ENCODE measurements at regions not wholly inside any gene's neighbourhood (a gene's known extent, or its start where the extent isn't known, plus 50 kb on each side); places are given as distances from the start of the nearest gene placed in this dataset.

- DNase-seq: no peak
These were observed 706.2 kb upstream of the CBLB start for GRCh38 chr3:106575029-106575428.

- no peak for DNase-seq
These were observed 708.4 kb upstream of the CBLB start for GRCh38 chr3:106577241-106577640.

DNA sequence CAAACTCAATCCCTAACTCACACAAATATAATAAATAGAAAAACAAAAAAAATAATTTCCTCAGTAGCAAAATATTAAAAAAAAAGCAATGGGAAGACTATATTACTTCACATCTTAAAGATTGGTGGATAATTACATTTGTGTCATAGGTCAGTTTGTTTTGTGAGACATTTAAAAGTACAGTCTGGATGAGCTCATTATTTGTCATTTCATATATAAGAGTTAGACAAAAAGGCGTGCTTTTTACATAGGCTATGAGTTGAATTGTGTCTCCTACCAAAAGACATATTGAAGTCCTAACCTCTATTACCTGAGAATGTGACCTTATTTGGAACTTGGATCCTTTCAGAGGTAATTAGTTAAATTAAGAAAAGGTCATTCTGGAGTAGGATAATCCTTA, 710.1 kb upstream of the CBLB start:
- DNase-seq: no peak

DNA sequence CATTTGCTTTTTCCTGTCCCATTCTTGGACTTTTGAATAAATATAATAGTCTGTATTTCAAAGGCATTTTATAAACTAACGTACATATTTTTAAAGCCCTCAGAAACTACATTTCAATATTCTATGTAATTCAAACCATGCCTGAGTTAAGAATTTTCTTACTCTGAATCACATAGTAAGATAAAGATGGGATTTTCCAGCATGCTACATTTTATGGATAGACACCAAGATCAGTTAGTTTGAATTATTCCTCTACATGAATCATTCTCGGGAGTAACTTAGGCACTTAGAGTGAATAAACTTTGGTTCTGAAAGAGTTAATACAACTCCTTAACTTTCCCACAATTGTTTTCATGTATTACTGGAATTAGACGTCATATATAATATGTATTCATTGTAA, 713.3 kb upstream of the CBLB start:
- no peak for DNase-seq

DNA sequence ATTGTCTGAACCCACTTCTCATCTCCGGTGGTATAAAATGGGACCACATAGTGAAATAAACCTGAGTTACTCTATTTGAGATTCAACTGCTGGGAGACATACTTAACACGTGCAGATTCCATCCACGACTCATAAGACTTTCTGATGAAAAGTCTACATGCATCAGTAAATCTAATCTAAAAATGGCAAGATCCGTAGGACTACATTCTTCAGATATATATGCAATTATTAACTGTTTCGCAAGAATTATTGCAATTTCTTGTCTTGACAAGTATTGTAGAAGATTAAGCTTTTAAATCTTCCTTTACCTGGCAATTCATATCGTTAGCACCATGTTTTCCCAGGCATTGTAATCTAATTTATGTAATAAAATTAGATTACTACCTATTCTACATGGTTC, 718.7 kb upstream of the CBLB start:
- DNase-seq: no peak

DNA sequence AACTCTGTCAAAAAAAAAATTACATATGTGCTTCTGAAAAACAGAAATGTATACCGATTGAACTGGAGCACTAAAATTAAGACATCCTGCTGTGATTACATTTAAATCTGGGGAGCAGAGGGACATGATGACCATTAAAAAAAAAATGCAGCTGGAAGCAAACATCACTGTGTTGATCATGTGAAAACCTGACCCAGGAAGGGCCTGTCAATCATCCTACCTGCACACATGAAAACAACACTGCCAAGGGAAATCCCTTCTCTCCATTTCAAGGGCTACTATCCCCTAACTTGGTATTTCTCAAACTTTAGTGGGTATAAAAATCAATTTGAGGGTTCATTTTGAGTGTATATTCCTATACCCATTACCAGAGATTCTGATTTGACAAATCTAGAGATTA, 719.9 kb upstream of the CBLB start:
- DNase-seq: no peak

DNA sequence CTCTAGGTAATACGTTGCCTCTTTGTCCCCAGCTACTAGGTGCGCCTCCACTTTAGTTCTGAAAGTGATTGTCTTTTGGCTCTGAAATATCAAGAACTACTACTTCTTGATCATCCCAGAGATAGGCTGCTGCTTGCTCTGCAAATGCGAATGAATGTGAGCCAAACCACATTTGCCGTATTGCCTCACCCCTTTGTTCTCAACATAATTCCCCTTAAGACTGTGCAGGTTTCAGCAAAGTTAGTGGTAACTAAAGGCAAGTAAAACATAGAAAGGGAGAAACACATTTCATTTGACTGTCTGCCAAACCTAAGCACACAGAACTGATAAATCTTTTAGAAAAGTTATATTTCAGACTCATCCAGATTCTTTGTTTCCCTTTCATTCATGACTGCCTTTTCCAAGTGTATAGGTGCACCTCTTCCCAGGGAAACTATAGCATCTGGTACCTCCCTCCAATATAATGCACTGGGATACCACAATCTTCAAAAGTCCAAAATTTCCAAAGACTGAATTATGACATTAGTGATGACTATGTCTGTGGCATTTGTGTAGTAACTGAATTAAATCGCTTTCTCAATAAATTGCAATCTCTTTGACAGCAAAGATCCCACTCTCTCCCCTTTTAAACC, 720.6 kb upstream of the CBLB start:
- DNase-seq: no peak

DNA sequence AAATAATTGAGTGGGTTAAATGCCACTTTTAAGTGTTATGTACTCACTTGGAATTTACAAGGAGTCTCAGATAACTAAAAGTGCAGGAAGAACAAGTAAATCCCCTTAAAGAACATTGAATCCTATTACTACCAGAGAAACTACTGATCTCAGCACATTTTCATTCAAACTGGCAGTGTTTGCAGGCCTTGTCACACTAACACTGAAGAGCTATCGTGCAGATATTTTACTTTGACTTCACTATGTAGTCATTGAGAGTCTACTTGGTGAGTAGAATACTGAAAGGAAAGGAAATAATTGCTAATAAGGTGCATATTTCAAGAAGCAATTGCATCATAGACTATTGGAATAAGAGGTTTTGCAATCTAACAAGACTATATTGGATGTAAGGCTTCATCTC, 721.4 kb upstream of the CBLB start:
- DNase-seq: no peak

GRCh38 chr3:106593381-106593780, 724.6 kb upstream of the CBLB start:
- no peak for DNase-seq

DNA sequence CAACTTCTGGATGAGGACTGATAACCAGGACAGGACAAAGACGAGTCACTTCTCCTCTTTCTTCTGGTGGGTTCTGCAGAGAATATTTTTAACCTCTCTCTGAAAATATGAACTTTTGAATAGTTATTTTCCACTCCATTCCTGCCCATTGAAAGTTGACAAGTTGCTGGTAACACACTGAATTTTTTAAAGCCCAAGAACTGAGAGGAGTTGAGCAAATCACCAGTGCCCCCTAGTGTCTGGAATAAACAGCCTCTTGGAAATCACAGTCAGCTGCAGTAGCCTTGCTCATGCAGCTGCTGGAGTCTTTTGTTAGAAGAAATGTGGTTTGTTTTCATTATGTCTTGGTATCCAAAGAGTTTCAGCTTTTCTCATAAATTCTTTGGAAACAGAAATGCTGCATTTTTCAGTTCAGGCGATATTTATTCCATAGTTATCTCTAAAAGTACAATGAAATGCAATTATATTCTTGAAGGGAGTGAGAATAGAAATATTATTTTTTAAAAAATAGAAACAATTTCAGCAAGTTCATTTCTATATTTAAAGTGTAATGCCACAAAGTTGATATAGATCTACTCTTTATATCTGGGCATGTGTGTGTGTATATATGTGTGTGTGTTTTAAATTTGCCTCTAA, 741.0 kb upstream of the CBLB start:
- peak; percentile 89 for DNase-seq

- no peak for DNase-seq
These were observed 741.6 kb upstream of the CBLB start for GRCh38 chr3:106610362-106610959.

GRCh38 chr3:106611116-106611515, 742.3 kb upstream of the CBLB start:
- DNase-seq: no peak

DNA sequence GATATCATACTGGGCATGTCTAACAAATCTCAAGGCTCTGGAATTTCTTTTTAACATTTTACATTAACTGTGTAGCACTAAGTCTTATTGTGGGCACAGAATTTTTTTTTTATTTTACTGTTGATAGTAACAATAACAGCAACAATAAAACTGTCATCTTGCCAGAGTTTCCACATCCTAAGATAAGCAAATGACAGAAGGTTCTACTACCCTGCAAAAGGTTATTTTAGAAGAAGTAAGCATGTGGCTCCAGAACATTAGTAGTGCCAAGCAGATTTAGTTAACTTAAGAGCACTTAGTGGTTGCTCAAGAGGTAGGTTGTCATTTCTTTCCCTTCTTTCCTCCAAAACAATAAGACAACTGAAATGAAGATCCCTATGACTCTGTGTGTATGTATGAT, 743.0 kb upstream of the CBLB start:
- DNase-seq: no peak

GRCh38 chr3:106616556-106616955, 747.7 kb upstream of the CBLB start:
- no peak for DNase-seq

- DNase-seq: no peak
These were observed 748.5 kb upstream of the CBLB start for GRCh38 chr3:106617276-106617675.

DNA sequence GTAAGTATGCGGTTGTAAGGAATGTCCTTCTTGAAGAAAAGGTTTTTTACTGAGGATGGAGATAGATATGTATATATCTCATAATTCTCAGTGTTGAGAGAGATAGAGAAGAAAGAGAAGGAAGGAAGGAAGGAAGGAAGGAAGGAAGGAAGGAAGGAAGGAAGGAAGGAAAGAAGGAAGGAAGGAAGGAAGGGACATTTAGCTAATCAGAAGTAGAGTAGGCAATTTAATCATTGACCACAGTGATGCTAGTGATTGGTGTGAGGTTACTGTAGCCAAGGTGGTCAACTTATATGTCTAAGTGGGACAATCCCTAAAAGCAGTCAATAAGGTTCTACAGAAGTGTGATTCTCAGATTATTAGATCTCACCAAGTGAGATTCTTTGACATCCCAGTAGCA, 751.8 kb upstream of the CBLB start:
- DNase-seq: no peak

DNA sequence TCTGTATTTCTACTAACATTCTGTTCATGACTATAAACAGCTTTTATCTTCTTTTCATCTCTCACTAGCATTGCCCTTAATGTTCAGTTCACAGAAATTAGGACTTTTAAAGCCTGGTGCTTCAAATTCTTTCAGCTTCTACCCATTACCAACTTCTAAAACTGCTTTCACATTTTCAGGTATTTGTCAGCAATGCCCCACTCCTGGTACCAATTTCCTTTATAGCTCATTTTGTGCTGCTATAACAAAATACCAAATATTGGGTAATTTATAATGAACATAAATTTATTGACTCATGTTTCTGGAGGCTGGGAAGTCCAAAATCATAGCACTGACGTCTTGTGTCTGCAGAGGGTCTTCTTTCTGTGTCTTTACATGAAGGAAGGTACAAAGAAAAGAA, 753.1 kb upstream of the CCDC54 start:
- DNase-seq: no peak

DNA sequence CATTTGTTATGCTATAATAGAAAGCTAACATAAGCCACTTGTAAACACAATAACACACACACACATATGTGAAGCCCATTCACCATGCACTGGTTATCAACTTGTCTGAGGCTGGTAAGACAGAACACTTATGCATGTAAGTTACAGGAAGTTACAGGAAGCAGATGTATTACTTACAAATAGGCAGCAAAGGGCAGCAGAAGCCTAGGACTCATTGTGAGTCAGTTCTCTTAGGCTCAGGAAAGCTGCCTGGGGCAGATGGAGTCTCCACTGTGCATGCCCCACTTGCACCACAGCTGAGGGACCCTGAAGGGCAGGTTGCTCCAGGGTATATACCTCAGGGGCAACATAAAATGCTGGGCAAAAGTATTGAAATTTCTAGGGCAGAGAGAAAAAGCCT, 748.8 kb upstream of the CCDC54 start:
- no peak for DNase-seq

GRCh38 chr3:106629215-106629832, 747.9 kb upstream of the CCDC54 start:
- DNase-seq: no peak

- DNase-seq: no peak
These were observed 745.7 kb upstream of the CCDC54 start for GRCh38 chr3:106631373-106632108.

- no peak for DNase-seq
These were observed 742.0 kb upstream of the CCDC54 start for GRCh38 chr3:106635271-106635670.

DNA sequence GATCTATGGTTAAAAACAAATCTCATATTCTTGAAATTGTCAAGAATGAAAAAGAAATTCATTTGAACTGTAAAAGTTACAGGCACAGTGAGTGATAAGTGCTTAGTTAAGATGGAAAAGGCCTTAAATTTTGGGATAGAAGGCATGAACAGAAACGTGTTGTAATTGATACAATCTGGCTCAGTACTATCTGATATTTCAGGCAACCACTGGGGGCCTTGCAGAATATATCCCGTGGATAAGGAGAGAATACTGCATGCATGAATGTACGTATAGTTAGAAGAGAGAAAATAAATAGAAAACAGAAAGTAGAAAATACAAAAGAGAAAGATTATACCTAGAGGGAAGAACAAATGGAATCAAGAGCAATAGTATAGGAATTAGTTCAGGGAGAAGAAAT, 741.4 kb upstream of the CCDC54 start:
- no peak for DNase-seq

DNA sequence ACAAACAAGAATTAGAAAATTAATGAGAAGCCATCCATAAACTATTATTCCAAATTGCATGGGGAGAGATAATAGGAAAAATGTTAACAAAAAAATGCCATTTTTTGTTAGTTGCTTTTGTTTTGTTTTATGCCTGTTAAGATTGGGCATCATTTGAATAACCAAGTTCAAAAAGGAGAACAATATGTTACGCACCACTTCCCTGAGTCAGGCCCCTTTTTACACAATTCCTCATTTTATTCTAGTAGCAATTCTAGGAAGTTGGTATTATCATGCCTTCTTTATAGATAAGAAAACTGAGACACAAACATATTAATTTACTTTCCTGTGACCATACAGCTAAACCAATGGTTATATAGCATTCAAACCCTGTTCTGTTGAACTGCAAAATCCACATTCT, 736.9 kb upstream of the CCDC54 start:
- DNase-seq: no peak

DNA sequence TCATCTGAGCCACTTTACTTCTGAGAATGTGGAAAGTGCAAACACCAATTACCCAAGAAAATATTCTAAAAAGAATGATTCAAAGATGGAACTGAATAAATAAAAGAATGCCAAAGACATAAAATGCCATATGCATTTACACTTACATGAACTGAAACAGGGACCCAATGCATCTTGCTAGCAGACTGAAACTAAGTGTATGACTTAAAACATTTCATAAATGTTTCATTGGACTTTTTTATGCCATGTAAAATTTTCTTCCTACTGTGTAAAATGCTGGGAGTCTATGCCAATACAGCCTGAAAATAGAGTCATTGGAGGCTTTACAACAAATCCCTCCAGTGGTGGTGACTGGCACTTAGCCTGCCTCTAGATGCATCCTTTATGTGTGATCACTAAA, 735.1 kb upstream of the CCDC54 start:
- DNase-seq: no peak

Measured in NCI-H82 (cell line).